NCI-H446 (cell line): ENCODE measurements at regions not wholly inside any gene's neighbourhood (a gene's known extent, or its start where the extent isn't known, plus 50 kb on each side); places are given as distances from the start of the nearest gene placed in this dataset.
"Not testable (repeated sequence)": the region's sequence is repeated elsewhere in the genome, so short reads cannot be mapped to it uniquely, and the experiment has no call there.

Experiments
- DNase-seq, 2 experiments: peaks; one replicate each; lab custom pipeline; 2025; lab: John Stamatoyannopoulos, UW

DNA sequence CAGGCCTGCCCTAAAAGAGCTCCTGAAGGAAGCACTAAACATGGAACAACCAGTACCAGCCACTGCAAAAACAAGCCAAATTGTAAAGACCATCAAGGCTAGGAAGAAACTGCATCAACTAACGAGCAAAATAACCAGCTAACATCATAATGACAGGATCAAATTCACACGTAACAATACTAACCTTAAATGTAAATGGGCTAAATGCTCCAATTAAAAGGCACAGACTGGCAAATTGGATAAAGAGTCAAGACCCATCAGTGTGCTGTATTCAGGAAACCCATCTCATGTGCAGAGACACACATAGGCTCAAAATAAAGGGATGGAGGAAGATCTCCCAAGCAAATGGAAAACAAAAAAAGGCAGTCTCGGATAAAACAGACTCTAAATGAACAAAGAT, 117.7 kb upstream of the ETV3 start:
- not testable (repeated sequence) for DNase-seq

DNA sequence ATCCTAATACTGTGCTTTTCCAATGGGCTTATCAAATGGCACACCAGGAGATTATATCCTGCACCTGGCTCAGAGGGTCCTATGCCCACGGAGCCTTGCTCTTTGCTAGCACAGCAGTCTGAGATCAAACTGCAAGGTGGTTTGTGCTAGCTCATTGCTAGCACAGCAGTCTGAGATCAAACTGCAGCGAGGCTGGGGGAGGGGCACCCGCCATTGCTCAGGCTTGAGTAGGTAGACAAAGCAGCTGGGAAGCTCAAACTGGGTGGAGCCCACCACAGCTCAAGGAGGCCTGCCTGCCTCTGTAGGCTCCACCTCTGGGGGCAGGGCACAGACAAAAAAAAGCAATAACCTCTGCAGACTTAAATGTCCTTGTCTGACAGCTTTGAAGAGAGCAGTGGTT, 116.0 kb upstream of the ETV3 start:
- DNase-seq, result not testable (repeated sequence)

DNA sequence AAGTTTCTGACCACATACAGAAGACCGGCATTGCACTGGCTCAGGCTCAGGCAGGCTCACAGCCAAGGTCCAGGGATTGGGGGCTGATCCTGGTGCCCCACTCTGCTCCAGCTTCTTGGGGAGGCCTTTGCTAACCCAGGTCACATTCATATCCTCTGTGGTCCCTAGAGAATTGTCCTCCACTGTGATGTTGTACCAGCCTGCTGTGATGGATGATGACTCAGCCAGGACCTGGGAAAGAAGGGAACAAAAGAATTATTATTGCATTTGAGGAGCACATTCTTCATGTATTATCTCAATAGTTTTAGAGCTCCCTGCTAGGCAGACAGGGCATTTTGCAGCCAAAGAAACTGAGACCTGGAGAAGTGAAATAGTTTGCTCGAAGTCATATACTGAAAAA, 114.3 kb upstream of the ETV3 start:
- DNase-seq, result no peak

DNA sequence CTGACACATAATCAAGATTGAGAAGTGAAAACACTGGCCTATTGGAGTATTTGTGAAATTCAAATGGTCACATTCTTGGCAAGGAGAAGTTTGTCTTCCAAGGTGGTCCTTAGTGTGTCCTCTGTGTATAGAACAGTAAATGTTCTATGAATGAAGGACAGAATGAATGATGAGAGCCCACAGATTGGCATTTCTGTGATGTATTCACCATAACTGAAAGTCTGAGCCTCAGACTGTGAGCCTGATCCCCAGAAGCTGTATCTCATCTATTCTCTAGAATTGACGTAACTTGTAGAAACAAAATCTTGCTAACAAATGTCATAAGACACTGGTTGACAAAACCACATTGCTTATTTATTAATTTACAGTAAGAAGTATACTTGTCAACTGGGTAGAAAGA, 111.5 kb upstream of the ETV3 start:
- DNase-seq, result no peak

DNA sequence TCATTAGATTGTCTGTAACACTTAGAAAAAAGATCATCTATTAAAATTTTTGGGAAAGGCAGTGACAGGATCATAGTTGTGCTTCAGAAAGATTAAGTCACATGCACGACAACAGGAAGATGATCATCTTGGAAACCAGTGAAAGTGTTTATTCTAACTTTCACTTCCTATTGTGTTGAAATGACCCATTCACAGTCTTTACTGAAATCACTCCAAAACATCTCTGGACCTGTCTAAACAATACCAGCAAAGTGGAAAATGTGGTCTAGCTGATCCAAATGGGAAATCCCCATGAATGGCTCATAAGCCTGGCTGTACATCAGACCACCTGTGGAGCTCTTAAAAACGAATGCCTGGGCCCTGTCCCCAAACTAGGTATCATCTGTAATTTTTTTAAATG, 111.1 kb upstream of the ETV3 start:
- no peak for DNase-seq

DNA sequence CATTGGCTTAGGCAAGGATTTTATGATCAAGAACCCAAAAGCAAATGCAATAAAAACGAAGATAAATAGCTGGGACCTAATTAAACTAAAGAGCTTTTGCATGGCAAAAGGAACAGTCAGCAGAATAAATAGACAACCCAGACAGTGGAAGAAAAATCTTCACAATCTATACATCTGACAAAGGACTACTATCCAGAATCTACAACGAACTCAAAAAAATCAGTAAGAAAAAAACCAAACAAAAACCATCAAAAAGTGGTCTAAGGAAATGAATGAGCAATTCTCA, 109.5 kb upstream of the ETV3 start:
- not testable (repeated sequence) for DNase-seq

DNA sequence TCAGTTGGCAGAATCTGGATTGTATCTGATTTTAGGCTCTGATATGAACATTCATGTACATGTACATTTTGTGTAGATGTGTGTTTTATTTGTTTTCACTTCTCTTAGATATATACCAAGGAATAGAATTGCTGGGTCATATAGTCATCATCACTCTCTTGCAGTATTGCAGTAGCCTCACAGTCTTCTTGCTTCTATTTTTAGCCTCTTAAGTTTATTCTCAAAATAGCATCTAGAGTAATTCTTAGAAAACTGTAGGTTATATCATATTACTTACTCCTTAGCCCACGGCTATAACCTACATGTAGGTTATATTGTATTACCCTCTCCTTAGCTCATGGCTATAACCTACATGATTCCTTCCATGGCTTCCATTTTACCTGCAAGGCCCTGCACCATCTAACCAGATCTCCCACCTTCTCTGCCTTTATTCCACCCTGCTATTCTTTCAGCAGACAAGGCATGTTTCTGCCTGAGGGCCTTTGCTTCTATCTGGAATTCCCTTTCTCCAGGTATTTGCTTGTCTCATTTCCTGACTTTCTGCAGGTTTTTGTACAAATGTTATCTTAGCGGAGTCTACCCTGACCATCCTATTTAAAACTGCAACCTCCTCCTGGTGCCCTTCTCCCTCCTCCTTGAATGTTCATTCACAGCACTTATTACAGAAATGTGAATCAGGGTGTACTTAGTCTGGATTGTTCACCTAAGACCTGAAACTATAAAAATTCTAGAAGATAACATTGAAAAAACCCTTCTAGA, 109.0 kb upstream of the ETV3 start:
- no peak for DNase-seq

DNA sequence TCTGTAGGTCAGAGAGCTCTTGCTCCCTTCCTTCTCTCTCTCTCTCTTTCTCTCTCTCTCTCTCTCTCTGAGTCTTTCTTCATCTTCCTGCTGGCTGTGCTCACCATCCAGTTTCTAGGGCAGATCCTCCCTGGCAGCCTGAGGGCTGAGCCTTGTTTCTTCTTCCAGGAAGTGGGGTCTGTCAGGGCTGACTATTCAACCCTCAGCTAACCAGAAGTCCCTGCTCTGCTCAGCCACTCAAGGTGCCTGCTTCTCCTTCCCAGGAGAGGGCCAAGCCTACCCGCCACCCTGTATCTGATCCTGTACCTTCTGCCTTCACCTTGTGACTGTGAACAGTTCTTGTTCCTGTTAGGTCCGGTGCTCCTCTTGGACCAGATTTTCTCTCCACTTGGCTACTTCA, 107.6 kb upstream of the ETV3 start:
- DNase-seq, result no peak

DNA sequence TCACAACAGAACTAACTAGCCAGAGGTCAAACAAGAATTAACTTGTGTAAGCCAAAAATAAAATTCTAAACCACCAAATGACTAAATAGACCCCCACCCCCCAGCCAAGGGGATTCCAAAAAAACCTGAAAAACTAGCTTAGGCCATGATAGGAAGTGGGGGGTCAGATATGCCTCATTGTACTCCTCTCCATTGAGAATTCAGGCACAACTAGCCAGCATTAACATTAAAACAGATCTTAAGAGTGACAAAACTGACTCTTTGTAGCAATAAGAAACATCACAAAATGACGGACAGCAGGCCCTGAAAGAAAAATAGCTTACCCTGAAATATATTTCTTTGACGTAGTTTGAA, 103.0 kb upstream of the ETV3 start:
- DNase-seq, result no peak

DNA sequence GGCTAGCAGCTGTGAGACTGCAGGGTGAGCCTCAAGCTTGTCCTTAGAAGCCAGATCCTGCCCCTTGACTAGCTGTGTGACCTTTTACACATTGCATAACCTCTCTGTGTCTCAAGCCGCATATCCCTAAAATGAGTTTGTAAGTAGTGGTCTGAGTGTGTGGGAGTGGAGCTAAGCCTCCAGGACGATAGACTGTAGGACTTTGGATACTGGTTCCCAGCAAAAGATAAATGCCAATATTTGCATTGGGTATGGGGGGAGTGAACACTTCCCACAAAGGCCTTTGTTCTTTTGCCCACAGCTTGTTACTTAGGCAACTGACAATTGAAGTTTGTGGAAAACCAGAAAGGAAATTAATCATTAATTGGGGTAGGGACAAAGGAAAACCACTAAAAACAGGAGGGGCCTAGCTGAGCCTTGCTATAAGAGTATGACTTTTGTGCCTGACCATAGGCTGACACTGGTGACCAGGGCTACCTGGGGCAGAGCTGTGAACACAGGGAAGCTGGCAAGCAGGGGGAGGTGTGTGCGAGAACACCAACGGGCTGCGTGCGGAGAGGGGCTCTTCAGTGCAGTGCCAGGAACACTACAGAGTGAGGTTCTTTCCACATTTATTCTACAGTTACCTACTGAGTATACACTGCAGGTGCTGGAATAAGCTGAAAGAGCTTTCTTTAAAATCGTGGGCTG, 102.4 kb upstream of the ETV3 start:
- DNase-seq, result no peak

DNA sequence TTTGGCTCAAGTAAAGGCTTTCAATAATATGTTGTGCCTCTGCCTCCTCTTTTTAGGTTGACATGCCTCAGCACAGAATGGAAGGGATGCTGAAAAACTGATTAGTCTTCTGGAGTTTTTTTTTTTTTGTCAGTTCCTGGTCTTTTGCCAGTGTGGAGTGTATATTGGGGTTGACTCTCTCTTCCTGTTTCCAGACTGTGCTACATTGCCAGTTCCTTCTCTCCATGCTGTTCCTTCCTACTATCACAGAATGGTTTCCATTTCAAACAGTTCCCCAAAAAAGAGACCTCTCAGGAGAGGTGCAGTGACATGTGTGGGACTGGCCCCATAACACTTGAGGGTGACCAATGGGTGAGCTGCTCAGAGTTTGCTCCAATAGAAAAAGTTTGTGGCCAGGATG, 101.7 kb upstream of the ETV3 start:
- DNase-seq, result no peak

DNA sequence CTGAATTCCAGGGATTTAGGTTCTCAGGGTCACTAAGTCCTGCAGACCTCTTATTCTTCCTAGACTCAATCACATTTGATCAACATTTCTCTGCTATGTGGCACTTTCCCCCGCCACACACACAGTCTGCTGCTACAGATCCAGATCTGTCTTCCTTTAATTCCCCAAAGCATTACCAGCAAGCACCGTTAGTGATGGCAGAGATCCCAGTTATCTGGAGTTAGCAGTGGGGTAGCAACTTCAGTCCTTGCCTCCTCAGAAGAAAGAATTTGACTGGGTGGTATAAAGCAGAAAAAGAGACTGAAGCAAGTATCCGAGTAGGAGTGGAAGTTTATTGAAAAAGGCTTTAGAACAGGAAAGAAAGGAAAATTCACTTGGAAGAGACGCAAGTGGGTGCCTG, 100.4 kb upstream of the ETV3 start:
- no peak for DNase-seq

DNA sequence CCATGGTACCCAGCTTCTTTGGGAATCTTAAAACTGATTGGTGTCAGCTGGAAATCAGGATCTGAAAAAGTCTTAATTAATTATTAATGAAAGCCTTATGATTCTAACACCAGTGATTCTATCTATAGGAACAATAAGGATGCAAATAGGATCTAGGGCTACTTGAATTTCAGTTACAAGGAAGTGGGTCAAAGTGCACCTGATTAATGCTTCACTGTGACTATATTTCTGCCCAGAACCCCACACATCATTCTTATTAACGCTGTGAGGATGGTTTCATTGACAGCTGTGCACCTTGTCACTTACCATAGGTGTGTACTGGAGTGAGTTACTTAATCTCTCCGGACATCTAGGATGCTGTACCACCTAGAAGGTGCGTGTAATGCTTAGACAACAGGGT, 99.8 kb upstream of the ETV3 start:
- DNase-seq, result no peak

DNA sequence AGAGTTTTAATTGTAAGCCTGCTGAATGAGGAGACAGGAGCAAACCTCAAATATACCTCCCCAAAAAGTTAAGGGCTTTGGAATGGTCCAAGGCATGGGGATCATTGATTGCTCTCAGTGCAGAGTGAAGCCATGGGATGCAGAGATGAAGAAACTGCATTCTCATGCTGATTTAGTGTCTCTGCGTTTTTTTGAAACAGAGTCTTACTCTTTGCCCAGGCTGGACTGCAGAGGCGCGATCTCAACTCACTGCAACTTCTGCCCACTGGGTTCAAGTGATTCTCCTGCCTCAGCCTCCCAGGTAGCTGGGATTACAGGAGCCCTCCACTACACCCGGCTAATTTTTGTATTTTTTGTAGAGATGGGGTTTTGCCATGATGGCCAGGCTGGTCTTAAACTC, 99.3 kb upstream of the ETV3 start:
- DNase-seq, result no peak

DNA sequence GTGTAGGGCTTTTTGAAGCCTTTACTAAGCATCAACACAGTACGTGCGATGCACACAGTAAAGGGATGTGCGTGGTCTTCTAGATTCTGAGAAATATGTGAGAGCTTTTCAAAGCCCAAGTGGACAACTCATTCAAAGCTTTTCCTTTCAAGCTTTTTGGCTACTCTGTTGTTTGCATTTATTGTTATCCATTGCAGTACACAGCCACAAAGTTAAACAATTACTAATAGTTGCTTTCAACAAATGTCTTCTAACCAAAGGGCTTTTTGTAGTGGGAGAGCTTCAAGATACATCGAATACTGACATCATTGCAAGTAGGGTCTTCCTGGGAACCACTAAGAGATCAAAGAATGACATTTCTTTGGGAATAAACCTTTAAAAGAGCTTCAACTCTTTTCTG, 97.9 kb upstream of the ETV3 start:
- DNase-seq, result no peak

DNA sequence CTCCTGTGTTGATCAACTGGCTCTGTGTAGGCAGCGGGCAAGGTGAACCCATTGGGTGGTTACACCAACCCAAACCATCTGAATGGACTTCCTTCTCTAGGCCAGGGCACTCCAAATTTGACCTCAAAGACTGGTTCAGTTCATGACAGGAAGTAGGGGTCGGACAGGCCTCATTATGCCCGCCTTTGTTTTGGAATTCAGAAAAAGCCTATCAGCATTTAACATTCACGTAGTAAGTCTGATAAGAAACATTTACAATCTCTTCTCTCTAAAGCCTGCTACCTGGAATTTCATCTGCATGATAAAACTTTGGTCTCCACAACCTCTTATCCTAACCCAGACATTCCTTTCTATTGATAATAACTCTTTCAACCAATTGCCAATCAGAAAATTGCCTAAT, 97.1 kb upstream of the ETV3 start:
- no peak for DNase-seq

DNA sequence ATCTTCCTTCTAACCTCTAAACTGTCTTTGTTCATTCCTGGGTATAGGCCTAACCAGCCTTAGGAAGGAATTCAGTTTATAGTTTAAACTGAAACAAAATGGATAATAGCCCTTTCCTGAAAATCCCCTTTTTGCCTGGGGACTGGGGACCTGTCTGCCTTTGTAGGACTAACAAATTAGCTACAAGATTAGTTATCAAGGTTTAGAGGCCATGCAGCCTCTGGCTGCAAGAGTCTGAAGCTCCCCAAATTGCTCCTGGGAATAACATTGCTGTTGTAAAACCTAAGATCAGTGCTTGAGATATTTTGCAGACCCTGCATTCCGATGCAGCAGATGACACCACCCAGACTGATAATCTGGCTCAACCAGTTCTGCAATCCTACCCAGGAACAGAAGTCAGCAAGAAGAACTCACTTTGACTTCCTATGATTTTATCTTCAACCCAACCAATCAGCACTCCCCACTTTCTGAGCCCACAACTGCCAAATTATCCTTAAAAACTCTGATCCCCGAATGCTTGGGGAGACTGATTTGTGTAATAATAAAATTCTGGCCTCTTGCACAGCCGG, 96.6 kb upstream of the ETV3 start:
- DNase-seq, result no peak

DNA sequence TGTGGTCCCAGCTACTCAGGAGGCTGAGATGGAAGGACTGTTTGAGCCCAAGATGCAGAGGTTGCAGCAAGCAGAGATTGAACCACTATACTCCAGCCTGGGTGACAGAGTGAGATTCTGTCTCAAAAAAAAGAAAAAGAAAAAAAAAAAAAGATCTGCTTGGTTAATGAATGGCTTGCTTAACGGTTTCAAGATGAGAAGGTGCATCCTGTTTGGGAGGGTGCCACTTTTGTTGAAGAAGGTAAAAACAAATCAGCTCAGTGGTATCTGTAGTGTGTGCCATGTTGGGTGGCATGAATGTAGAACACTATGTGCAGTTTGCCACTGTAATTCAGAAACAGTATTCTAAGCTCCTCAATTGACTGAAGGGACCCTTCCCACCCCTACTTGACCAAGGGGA, 94.9 kb upstream of the ETV3 start:
- DNase-seq, result no peak

DNA sequence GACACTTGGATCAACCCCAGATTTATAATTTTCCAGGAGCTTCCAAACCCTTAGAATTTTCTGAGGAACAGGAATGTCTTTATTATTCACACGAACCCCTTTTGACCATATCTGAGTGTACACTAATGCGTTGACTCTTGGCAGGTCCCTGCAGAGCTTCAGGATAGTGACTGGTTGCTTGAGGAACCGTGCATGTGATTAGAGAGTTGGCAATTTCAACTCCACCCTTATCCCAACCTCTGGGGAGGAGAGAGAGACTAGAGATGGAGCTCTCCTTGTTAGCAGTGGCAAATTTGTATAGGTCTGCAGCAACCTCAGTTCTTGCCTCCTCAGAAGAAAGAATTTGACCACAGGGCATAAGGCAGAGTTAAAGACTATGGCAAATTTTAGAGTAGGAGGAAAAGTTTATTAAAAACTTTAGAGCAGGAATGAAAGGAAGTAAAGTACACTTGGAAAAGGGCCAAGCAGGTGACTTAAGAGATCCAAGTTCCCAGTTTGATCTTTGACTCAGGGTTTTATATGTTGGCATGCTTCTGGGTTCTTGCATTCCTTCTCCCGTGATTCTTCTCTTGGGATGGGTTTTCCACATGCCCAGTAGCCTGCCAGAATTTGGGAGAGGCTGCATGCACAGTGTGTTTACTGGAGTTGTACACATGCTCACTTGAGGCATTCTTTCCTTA, 93.8 kb upstream of the ETV3 start:
- no peak for DNase-seq

DNA sequence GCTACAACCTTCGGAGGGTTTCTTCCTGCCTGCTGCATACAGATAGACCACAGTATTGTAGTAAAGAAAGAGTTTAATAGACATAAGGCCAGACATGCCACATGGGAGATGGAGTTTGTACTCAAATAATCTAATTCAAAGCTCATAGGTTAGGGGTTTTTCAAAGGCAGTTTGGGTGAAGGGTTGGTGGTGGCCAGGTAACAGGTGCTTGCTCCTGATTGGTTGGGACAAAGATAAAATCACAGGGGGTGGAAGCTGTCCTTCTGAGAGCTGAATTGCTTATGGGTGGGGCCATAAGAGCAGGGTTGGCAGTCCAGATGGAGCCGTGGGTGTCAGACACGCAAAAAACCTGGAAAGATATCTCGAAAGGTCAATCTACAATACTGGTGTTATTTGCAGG, 92.3 kb upstream of the ETV3 start:
- DNase-seq, result no peak

DNA sequence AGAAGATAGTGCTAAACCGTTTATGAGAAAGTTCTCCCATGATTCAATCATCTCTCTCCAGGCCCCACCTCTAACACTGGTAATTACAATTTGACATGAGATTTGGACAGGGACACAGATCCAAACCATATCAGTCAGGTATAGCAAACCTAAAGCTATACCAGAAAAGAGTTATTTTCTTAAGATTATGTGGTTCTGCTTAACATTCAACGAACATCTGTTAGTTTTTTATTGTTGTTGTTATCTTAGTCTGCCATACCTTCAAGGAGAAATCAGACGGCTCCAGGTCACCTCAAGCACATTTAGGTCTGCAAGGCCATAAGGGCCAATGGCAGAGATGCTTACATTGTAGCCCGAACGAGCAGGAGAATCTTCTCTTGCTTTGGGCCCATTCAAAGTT, 89.5 kb upstream of the ETV3 start:
- DNase-seq, result no peak

DNA sequence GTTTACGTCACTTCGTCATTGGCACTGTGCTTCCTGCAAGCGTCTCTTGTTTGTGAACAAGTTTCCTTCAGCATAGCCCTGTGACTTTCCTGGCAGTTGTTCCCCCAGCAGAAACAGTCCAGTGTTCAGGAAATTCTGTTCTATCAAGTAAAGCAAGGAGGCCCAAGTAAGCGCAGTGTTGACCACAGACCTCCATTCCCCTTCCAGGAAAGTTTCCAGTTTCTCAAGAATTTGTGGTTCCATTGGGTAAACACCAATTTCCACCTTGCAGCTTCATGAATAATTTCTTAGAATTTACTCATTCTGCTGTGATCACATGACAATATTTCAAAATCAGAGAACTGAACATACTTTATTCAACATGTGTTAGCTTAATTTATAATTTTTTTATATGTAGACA, 88.5 kb upstream of the ETV3 start:
- no peak for DNase-seq

DNA sequence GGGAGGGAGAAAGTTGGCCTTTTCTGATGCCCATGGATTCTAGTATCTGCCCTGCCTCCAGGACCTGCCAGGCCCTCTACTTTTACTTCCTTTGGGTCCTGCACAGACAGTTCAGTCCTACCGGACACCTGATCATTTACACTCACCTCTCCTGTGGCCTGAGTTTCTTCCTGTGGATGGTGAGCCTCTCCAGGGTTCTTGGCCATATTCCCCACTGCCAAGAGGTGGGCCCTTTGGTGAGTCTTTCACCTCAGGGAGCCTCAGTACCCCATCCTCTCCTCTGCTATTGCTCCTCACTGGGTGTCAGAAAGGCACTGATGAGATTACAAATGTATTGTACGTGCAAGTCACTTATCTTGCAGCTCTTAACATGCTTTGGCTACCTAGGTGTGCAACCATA, 81.4 kb upstream of the ETV3 start:
- DNase-seq, result no peak
